Keratinocyte (primary cell): ENCODE measurements at regions not wholly inside any gene's neighbourhood (a gene's known extent, or its start where the extent isn't known, plus 50 kb on each side); places are given as distances from the start of the nearest gene placed in this dataset.
"Not testable (repeated sequence)": the region's sequence is repeated elsewhere in the genome, so short reads cannot be mapped to it uniquely, and the experiment has no call there.

Experiments
- DNase-seq: peaks from one replicate; pipeline ENCODE4 v3.0.0-alpha.2; 2011; ENCODE audit warnings: low read depth, missing footprints, low spot score
- FAIRE-seq: peaks from 2 replicates; lab custom pipeline; 2011; peaks lifted over from hg19 to GRCh38; lab: Jason Lieb, UNC
- H2AFZ ChIP-seq: 2 replicates; pipeline ENCODE4 v1.6.0; 2012; ENCODE audit warnings: low read length, control low read depth, inconsistent platforms; ENCODE audit not compliant: control insufficient read depth
- H3K27ac ChIP-seq: 2 replicates; pipeline ENCODE4 v1.5.1; 2011; ENCODE audit warnings: low read length; ENCODE audit not compliant: control insufficient read depth, insufficient read depth
- H3K27me3 ChIP-seq: 3 replicates; pipeline ENCODE4 v1.6.0; 2011; ENCODE audit warnings: low read length; ENCODE audit not compliant: control insufficient read depth, insufficient read depth; ENCODE audit errors: extremely low read depth
- H3K36me3 ChIP-seq, 2 experiments: 2 replicates in 1 of 2; 3 replicates in 1 of 2; pipeline ENCODE4 v1.5.1; 2011; ENCODE audit warnings: low read length in 2 of 2, mild to moderate bottlenecking in 1 of 2; ENCODE audit not compliant: control insufficient read depth in 2 of 2, insufficient read depth in 2 of 2; ENCODE audit errors: extremely low read depth in 1 of 2
- H3K4me1 ChIP-seq: 3 replicates; pipeline ENCODE4 v1.5.1; 2011; ENCODE audit warnings: low read length; ENCODE audit not compliant: control insufficient read depth, insufficient read depth; ENCODE audit errors: extremely low read depth
- H3K4me2 ChIP-seq: 3 replicates; pipeline ENCODE4 v1.6.0; 2011; ENCODE audit warnings: low read depth, low read length; ENCODE audit not compliant: control insufficient read depth, insufficient read depth; ENCODE audit errors: extremely low read depth
- H3K4me3 ChIP-seq, 3 experiments: fragments of 200-600 bp in 1 of 3; sonication (generic) in 1 of 3; 2 replicates in 2 of 3; 3 replicates in 1 of 3; pipeline ENCODE4 v1.5.1; 2011 to 2016; ENCODE audit warnings: low read length in 3 of 3, mild to moderate bottlenecking in 3 of 3, control low read depth in 2 of 3, inconsistent platforms in 1 of 3, low read depth in 1 of 3, mixed read lengths in 1 of 3, mixed run types in 1 of 3, moderate library complexity in 1 of 3; ENCODE audit not compliant: control insufficient read depth in 2 of 3, insufficient read depth in 2 of 3; ENCODE audit errors: extremely low read depth in 1 of 3
- H3K79me2 ChIP-seq: 2 replicates; pipeline ENCODE4 v1.6.0; 2012; ENCODE audit warnings: low read length; ENCODE audit not compliant: control insufficient read depth, insufficient read depth
- H3K9ac ChIP-seq: 3 replicates; pipeline ENCODE4 v1.6.0; 2011; ENCODE audit warnings: low read length; ENCODE audit not compliant: control insufficient read depth, insufficient read depth; ENCODE audit errors: extremely low read depth
- H3K9me1 ChIP-seq: 3 replicates; pipeline ENCODE4 v1.6.0; 2011; ENCODE audit warnings: low read length; ENCODE audit not compliant: control insufficient read depth, insufficient read depth; ENCODE audit errors: extremely low read depth
- H3K9me3 ChIP-seq: 2 replicates; pipeline ENCODE4 v1.5.1; 2012; ENCODE audit warnings: low read depth, low read length; ENCODE audit not compliant: control insufficient read depth
- H4K20me1 ChIP-seq: 3 replicates; pipeline ENCODE4 v1.6.0; 2011; ENCODE audit warnings: low read length; ENCODE audit not compliant: control insufficient read depth, insufficient read depth; ENCODE audit errors: extremely low read depth
- CTCF ChIP-seq, 3 experiments: IDR thresholded peaks in 1 of 3; conservative IDR thresholded peaks in 1 of 3; optimal IDR thresholded peaks in 1 of 3; 2 replicates in 2 of 3; 3 replicates in 1 of 3; pipeline versions ENCODE3 to v1.5.1; 2011; ENCODE audit warnings: low read length in 3 of 3, mild to moderate bottlenecking in 3 of 3, moderate library complexity in 2 of 3, control low read depth in 1 of 3, inconsistent platforms in 1 of 3; ENCODE audit not compliant: insufficient read depth in 2 of 3; ENCODE audit errors: extremely low read depth in 1 of 3
- EZH2 ChIP-seq: IDR thresholded peaks from one replicate; pipeline ENCODE4 v1.6.1; 2012; ENCODE audit warnings: inconsistent platforms, mild to moderate bottlenecking, low read length, moderate library complexity
- dilution Hi-C: fragments of 300-500 bp; cut with MboI; formaldehyde crosslinking; loops from one replicate; pipeline ENCODE4 v1.7.0; 2020; ENCODE audit warnings: low sequenced_read_pairs; ENCODE audit not compliant: extremely low pct_ligation_motif_present

DNA sequence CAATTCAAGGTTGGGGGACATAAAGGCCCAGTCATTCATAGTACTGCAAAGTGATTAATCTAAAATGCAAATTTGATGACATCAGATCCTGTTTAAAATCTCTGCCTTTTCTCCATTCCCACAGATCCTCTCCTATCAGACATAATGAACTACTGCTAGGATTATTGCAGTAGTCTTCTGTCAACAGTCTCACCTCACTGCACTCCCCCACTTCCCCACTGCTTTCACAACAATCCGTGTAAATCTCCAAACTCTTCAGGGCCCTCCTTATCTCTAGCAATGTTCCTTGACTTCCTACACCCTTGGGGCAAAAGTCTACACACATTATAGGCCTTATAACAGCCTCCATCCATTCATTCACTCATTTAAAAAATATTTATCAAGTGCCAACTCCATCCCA lies 112.4 kb downstream of the KBTBD2 start:
- H4K20me1 ChIP-seq = no peaks in the 10 kb centered on the region
- no peaks in the 10 kb centered on the region for H3K36me3 ChIP-seq
- H3K27ac ChIP-seq = no peak overlapping the region
- H3K4me3 ChIP-seq = no peak overlapping the region
- no peaks in the 10 kb centered on the region for H3K9me3 ChIP-seq
- no peaks in the 10 kb centered on the region for H3K79me2 ChIP-seq
- H2AFZ ChIP-seq = no peak overlapping the region
- H3K4me2 ChIP-seq = no peak overlapping the region
- TF ChIP-seq EZH2 = no peak
- no peak for TF ChIP-seq CTCF (optimal IDR thresholded peaks at IDR 0.05 in 1 of 3, IDR thresholded peaks at IDR 0.05 in 1 of 3, conservative IDR thresholded peaks at IDR 0.05 in 1 of 3; ENCODE audit: extremely low read depth in 1 of 3, insufficient read depth in 2 of 3, low read length in 3 of 3)
- dilution Hi-C loops = no loop called here
- DNase-seq = no peak
- H3K9me1 ChIP-seq = no peaks in the 10 kb centered on the region
- FAIRE-seq = no peak
- no peak overlapping the region for H3K9ac ChIP-seq
- no peaks in the 10 kb centered on the region for H3K4me1 ChIP-seq
- no peaks in the 10 kb centered on the region for H3K27me3 ChIP-seq

DNA sequence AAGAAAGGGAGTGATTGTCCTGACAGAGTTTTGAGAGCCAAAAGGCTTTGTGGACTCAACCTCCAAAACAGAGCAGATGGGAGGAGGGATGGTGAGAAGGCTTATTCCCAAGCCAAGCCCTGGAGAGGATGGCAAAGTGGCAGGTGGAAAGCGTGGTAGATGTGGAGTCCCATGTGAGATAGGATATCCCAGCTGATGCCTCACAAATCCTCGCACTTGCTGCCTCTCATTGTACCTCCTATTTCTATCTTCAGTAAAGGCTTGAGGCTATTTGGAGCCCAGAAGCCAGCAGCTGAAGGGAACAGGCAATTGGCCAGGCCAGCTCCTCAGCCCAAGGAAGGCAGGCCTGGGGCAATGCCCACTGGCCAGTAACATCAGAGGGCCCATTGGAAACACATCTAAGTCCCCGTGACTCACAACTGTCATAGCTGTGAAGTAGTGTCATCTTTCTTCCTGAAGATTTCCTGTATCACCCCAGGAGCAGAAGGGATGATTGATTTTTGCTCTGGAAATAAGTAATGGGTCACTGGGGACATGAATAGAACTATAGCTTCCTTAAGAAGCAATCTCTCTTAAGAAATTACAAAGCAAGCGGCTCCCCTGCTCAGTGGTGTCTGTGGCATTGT lies 114.4 kb downstream of the KBTBD2 start:
- H4K20me1 ChIP-seq, FAIRE-seq, H3K79me2 ChIP-seq, H3K4me3 ChIP-seq, H3K27me3 ChIP-seq, H3K4me1 ChIP-seq, H3K9ac ChIP-seq, H3K27ac ChIP-seq, dilution Hi-C loops, H3K9me3 ChIP-seq, DNase-seq, H3K9me1 ChIP-seq, H3K36me3 ChIP-seq, H3K4me2 ChIP-seq, H2AFZ ChIP-seq: not testable (repeated sequence)

- H3K9ac ChIP-seq, dilution Hi-C loops, FAIRE-seq, H3K27ac ChIP-seq, H3K36me3 ChIP-seq, H3K4me3 ChIP-seq, H4K20me1 ChIP-seq, H3K79me2 ChIP-seq, H3K27me3 ChIP-seq, H2AFZ ChIP-seq, DNase-seq, H3K9me3 ChIP-seq, H3K9me1 ChIP-seq, H3K4me1 ChIP-seq, H3K4me2 ChIP-seq: not testable (repeated sequence)
Observed at GRCh38 chr7:32776318-32776717, 115.2 kb downstream of the KBTBD2 start.

- H3K27ac ChIP-seq, H4K20me1 ChIP-seq, H3K4me3 ChIP-seq, DNase-seq, H3K9ac ChIP-seq, H3K9me3 ChIP-seq, H3K9me1 ChIP-seq, H2AFZ ChIP-seq, H3K4me2 ChIP-seq, H3K79me2 ChIP-seq, H3K4me1 ChIP-seq, H3K27me3 ChIP-seq, FAIRE-seq, dilution Hi-C loops, H3K36me3 ChIP-seq: not testable (repeated sequence)
Observed at GRCh38 chr7:32775809-32776208, 115.8 kb downstream of the KBTBD2 start.
